ENCODE measurements at regions not wholly inside any gene's neighbourhood (a gene's known extent, or its start where the extent isn't known, plus 50 kb on each side); places are given as distances from the start of the nearest gene placed in this dataset.

DNA sequence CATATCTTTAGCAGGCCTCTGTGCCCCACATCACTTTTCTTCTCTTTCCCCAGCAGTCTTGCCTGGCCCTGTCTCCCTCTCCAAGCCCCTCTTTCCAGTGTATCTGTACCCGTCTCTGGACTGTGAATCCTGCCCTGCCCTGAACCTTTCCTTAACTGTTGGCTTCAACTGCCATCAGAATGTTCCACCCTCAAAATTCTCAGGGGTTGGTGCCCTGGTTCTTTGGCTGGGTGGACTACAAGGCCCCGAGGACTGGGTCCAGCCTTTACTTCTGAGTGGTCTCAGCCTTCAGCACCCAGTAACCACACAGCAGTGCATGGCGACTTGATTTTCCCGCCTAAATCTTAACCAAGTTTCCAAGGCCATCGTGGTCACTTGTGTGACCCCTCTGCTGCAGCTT lies 333.5 kb upstream of the RGMA start:
- Histone ChIP-seq H3K27ac (ENCODE audit: extremely low read depth, low read depth, low read length) (no peak overlapping the region), H3K27me3 (ENCODE audit: control insufficient read depth in 2 of 2, insufficient read depth in 2 of 2, low read length in 2 of 2) (no peaks in the 10 kb centered on the region), H3K9me3 (replicated peaks; ENCODE audit: control insufficient read depth, insufficient read depth, low read depth, low read length) (no peaks in the 10 kb centered on the region), H3K79me2 (ENCODE audit: control insufficient read depth, insufficient read depth, low read length) (no peaks in the 10 kb centered on the region), H3K36me3 (ENCODE audit: control insufficient read depth, insufficient read depth, low read length) (no peaks in the 10 kb centered on the region), H3K4me2 (ENCODE audit: insufficient read depth, low read length) (no peak overlapping the region), H3K9ac (ENCODE audit: insufficient read depth in 1 of 2, low read depth in 2 of 2, low read length in 2 of 2) (no peak overlapping the region), H3K4me1 (replicated peaks in 1 of 2; ENCODE audit: control insufficient read depth in 2 of 2, insufficient read depth in 2 of 2, low read length in 2 of 2) (no peaks in the 10 kb centered on the region), H2AFZ (ENCODE audit: low read depth, low read length) (no peak overlapping the region), H4K20me1 (replicated peaks; ENCODE audit: control insufficient read depth, insufficient read depth, low read length) (no peaks in the 10 kb centered on the region), H3K4me3 (no peak overlapping the region), H3K9me1 (ENCODE audit: control insufficient read depth, insufficient read depth, low read length) (no peaks in the 10 kb centered on the region)
- in situ Hi-C loops (cut with MboI): no loop called here
- TF ChIP-seq FOXP1 (CRISPR knock-in tag; IDR thresholded peaks at IDR 0.05): no peak
- no peak for TF ChIP-seq ZNF274 (IDR thresholded peaks at IDR 0.05; ENCODE audit: borderline replicate concordance, low read depth, low read length)
- no peak for TF ChIP-seq KLF13 (tag; IDR thresholded peaks at IDR 0.05; ENCODE audit: borderline replicate concordance, low read depth)
- TF ChIP-seq ZNF584 (CRISPR knock-in tag; IDR thresholded peaks at IDR 0.05; ENCODE audit: low read depth): no peak
- TF ChIP-seq CBFA2T3 (IDR thresholded peaks at IDR 0.05): no peak
- TF ChIP-seq, protein P1, sequence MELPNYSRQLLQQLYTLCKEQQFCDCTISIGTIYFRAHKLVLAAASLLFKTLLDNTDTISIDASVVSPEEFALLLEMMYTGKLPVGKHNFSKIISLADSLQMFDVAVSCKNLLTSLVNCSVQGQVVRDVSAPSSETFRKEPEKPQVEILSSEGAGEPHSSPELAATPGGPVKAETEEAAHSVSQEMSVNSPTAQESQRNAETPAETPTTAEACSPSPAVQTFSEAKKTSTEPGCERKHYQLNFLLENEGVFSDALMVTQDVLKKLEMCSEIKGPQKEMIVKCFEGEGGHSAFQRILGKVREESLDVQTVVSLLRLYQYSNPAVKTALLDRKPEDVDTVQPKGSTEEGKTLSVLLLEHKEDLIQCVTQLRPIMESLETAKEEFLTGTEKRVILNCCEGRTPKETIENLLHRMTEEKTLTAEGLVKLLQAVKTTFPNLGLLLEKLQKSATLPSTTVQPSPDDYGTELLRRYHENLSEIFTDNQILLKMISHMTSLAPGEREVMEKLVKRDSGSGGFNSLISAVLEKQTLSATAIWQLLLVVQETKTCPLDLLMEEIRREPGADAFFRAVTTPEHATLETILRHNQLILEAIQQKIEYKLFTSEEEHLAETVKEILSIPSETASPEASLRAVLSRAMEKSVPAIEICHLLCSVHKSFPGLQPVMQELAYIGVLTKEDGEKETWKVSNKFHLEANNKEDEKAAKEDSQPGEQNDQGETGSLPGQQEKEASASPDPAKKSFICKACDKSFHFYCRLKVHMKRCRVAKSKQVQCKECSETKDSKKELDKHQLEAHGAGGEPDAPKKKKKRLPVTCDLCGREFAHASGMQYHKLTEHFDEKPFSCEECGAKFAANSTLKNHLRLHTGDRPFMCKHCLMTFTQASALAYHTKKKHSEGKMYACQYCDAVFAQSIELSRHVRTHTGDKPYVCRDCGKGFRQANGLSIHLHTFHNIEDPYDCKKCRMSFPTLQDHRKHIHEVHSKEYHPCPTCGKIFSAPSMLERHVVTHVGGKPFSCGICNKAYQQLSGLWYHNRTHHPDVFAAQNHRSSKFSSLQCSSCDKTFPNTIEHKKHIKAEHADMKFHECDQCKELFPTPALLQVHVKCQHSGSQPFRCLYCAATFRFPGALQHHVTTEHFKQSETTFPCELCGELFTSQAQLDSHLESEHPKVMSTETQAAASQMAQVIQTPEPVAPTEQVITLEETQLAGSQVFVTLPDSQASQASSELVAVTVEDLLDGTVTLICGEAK (IDR thresholded peaks at IDR 0.05): no peak
- TF ChIP-seq, protein P1 (CRISPR knock-in tag; IDR thresholded peaks at IDR 0.05): no peak
- no peak for TF ChIP-seq RBBP5 (IDR thresholded peaks at IDR 0.05; ENCODE audit: borderline replicate concordance, insufficient read depth, low read length, poor library complexity, severe bottlenecking)
- no peak for TF ChIP-seq ZNF197 (CRISPR knock-in tag; IDR thresholded peaks at IDR 0.05; ENCODE audit: low read depth)
- TF ChIP-seq C11orf30 (IDR thresholded peaks at IDR 0.05; ENCODE audit: low read depth): no peak
- TF ChIP-seq MECOM (CRISPR knock-in tag; IDR thresholded peaks at IDR 0.05): no peak
- no peak for TF ChIP-seq MCM7 (IDR thresholded peaks at IDR 0.05)
- no peak for TF ChIP-seq ZNF780A (CRISPR knock-in tag; IDR thresholded peaks at IDR 0.05)
- no peak for TF ChIP-seq MIER1 (IDR thresholded peaks at IDR 0.05; ENCODE audit: low read depth)
- no peak for TF ChIP-seq ZNF354B (CRISPR knock-in tag; IDR thresholded peaks at IDR 0.05)
- DNase-seq (ENCODE audit: extremely low read depth in 1 of 4, low spot score in 3 of 4) (no peak), FAIRE-seq (no peak), ATAC-seq (no peak)
- intact Hi-C loops (cut with micrococcal nuclease): no loop called here
- BruUV-seq (replicated peaks): no TSS peak
- ChIA-PET POLR2A (no interaction called here), CTCF (ENCODE audit: low intra/inter-chr PET ratio) (no interaction called here)
- 0% methylated on average over 5 of the region's 5 CpGs for WGBS (ENCODE audit: insufficient coverage, low coverage, missing lambda C conversion rate)

Data from K562 (cell line).